Mesothelial cell of epicardium (in vitro differentiated cells): ENCODE measurements at regions not wholly inside any gene's neighbourhood (a gene's known extent, or its start where the extent isn't known, plus 50 kb on each side); places are given as distances from the start of the nearest gene placed in this dataset.

Source experiments
- DNase-seq, 2 experiments: peaks; one replicate each; pipeline ENCODE4 v3.0.0; 2021; ENCODE audit warnings: low spot score in 2 of 2; ENCODE audit not compliant: unreplicated experiment in 2 of 2
- H3K27ac Mint-ChIP-seq: 2 replicates; pipeline ENCODE4 v1.8.0; 2021; ENCODE audit warnings: mixed read lengths
- H3K27me3 Mint-ChIP-seq: 2 replicates; pipeline ENCODE4 v1.8.0; 2021; ENCODE audit warnings: low read depth, mixed read lengths
- H3K36me3 Mint-ChIP-seq: 2 replicates; pipeline ENCODE4 v1.8.0; 2021; ENCODE audit warnings: mixed read lengths
- H3K4me1 Mint-ChIP-seq: 2 replicates; pipeline ENCODE4 v1.8.0; 2021; ENCODE audit warnings: mixed read lengths
- H3K4me3 Mint-ChIP-seq: 2 replicates; pipeline ENCODE4 v1.8.0; 2021; ENCODE audit warnings: mild to moderate bottlenecking, moderate library complexity, mixed read lengths
- H3K9me3 Mint-ChIP-seq: 2 replicates; pipeline ENCODE4 v1.8.0; 2021; ENCODE audit warnings: mixed read lengths
- TF ChIP-seq, protein P1 (sequence below): fragments of 200-600 bp; sonication (generic); IDR thresholded peaks from one replicate; pipeline ENCODE4 v1.5.0; 2021; ENCODE audit warnings: antibody characterized with exemption; ENCODE audit not compliant: unreplicated experiment

DNA sequence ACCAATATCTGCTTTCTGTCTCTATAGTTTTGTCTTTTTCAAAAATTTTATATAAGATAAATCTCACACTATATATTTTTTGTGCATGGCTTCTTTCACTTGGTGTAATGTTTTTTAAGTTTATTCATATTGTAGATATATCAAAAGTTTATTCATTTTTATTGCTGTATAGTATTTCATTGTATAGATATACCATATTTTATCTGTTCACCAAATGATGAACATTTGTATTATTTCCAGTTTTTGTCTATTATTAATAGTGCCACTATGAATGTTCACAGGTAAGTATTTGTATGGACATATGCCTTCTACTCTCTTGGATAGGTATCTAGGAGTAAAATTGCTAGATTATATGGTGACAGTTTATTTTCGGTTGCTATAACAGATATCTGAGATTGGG lies 289.5 kb upstream of the CITED2 start:
- no peak overlapping the region for H3K4me3 Mint-ChIP-seq

GRCh38 chr6:139659711-139660110 lies 285.3 kb upstream of the CITED2 start:
- Mint-ChIP-seq H3K4me3 (no peak overlapping the region), H3K9me3 (peaks cover 15% of the 10 kb centered on the region), H3K27me3 (no peaks in the 10 kb centered on the region), H3K27ac (no peak overlapping the region), H3K4me1 (peaks cover 25% of the 10 kb centered on the region), H3K36me3 (peaks cover 1% of the 10 kb centered on the region)
- TF ChIP-seq, protein P1, sequence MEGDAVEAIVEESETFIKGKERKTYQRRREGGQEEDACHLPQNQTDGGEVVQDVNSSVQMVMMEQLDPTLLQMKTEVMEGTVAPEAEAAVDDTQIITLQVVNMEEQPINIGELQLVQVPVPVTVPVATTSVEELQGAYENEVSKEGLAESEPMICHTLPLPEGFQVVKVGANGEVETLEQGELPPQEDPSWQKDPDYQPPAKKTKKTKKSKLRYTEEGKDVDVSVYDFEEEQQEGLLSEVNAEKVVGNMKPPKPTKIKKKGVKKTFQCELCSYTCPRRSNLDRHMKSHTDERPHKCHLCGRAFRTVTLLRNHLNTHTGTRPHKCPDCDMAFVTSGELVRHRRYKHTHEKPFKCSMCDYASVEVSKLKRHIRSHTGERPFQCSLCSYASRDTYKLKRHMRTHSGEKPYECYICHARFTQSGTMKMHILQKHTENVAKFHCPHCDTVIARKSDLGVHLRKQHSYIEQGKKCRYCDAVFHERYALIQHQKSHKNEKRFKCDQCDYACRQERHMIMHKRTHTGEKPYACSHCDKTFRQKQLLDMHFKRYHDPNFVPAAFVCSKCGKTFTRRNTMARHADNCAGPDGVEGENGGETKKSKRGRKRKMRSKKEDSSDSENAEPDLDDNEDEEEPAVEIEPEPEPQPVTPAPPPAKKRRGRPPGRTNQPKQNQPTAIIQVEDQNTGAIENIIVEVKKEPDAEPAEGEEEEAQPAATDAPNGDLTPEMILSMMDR, result no peak
- no peak for DNase-seq

More for the DNA sequence above, 289.5 kb upstream of the CITED2 start:
- Mint-ChIP-seq H3K27ac (no peak overlapping the region), H3K4me1 (no peaks in the 10 kb centered on the region), H3K36me3 (peaks cover 4% of the 10 kb centered on the region), H3K27me3 (no peaks in the 10 kb centered on the region), H3K9me3 (peaks cover 33% of the 10 kb centered on the region)
- no peak for DNase-seq
- TF ChIP-seq, protein P1, result no peak

DNA sequence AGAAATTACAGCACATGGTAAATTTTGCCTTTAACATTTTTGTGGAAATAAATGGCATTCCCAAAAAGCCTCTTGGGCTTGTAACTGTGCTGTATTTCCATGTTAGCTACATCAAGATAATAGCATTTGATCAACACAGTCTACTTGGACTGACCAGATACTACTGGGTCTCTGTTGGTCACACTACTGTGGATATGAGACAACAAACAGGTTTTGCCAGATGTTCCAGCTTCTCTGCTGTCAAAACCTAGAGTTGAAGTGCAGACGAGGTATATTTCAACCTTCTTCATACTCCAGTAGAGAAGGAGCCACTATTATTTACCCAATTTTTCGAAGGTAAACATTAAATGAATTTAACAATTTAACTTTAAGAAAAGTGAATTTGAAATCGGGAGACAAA lies 284.7 kb upstream of the CITED2 start:
- no peak overlapping the region for H3K27ac Mint-ChIP-seq
- peaks cover 28% of the 10 kb centered on the region for H3K4me1 Mint-ChIP-seq
- peaks cover 13% of the 10 kb centered on the region for H3K9me3 Mint-ChIP-seq
- H3K36me3 Mint-ChIP-seq, result peaks cover 1% of the 10 kb centered on the region
- TF ChIP-seq, protein P1, result no peak
- H3K27me3 Mint-ChIP-seq, result no peaks in the 10 kb centered on the region
- no peak for DNase-seq
- no peak overlapping the region for H3K4me3 Mint-ChIP-seq

DNA sequence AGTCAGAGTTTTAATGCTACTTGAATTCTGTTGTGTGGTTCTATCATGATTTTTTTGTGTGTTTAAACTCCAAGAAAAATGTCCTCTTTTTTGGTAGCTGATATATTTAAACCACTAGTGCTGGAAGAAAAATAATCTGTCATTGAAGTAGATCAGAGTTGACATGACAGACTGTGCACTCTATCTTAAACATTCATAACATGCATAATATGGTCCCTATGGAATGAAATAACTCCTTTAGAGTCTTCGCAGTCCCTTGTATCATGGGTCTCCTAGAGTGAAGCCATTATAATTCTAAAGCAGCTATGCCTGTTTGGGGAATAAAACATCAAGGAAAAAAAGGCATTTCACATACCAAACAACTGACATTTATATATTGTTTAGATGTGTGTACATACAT lies 282.7 kb upstream of the CITED2 start:
- H3K4me3 Mint-ChIP-seq, result no peak overlapping the region
- no peak overlapping the region for H3K27ac Mint-ChIP-seq
- H3K4me1 Mint-ChIP-seq, result peaks cover 30% of the 10 kb centered on the region
- TF ChIP-seq, protein P1, result no peak
- peaks cover 1% of the 10 kb centered on the region for H3K36me3 Mint-ChIP-seq
- H3K9me3 Mint-ChIP-seq, result peaks cover 4% of the 10 kb centered on the region
- DNase-seq, result no peak
- no peaks in the 10 kb centered on the region for H3K27me3 Mint-ChIP-seq

DNA sequence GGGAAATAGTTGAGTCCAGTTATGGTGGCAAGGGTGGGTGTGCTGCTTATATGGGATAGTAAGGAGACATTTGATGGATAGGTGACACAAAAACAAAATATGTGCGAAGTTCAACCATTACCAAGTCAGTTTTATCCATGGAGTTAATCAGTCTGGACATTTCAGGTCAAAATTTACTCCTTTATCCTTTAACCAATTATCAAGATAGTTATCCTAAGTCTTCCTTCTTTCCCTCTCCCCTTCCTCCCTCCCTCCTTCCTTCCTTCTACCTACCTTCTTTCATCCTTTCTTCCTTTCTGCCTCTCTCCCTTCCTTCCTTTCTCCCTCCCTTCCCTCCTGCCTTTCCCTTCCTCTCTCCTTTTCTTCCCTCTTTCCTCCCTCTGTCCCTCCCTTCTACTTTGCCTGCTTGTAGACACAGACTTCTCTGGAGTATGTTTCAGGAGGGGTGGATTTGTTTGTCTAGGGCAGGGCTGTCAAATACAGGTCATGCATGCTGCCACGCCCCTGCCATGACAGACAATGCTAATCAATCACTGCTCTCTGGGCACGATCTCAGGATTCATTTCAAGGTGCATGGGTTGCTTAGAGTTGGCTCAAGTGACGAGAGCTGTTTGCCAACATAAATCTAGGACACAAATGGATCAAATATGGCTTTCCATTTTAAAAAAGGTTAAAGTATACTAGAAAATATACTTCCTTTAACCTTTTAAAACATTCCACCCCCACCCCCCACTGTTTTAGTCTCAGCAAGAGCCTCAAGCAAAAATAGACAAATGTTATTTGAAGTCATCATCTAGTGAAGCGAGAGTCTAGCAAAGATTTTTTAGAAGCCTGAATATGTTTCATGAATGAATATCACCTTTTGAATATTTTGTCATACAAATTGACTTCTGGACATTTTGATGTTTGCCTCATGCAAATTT lies 281.6 kb upstream of the CITED2 start:
- TF ChIP-seq, protein P1, result no peak
- DNase-seq, result no peak
- Mint-ChIP-seq H3K36me3 (peaks cover 1% of the 10 kb centered on the region), H3K4me1 (peaks cover 30% of the 10 kb centered on the region), H3K9me3 (peaks cover 4% of the 10 kb centered on the region), H3K27ac (peak overlapping the region; percentile 0), H3K4me3 (no peak overlapping the region), H3K27me3 (no peaks in the 10 kb centered on the region)
